Bronchial epithelial cell (primary cell): ENCODE measurements at regions not wholly inside any gene's neighbourhood (a gene's known extent, or its start where the extent isn't known, plus 50 kb on each side); places are given as distances from the start of the nearest gene placed in this dataset.

Source experiments
- DNase-seq: peaks from one replicate; pipeline ENCODE4 v3.0.0-alpha.2; 2010; ENCODE audit warnings: low read depth
- FAIRE-seq: peaks from 2 replicates; lab custom pipeline; 2011; peaks lifted over from hg19 to GRCh38; lab: Jason Lieb, UNC
- H3K27me3 ChIP-seq: 2 replicates; pipeline ENCODE4 v1.5.1; 2011; ENCODE audit warnings: low read length; ENCODE audit not compliant: control insufficient read depth, insufficient read depth
- H3K36me3 ChIP-seq: 2 replicates; pipeline ENCODE4 v1.5.1; 2011; ENCODE audit warnings: low read length; ENCODE audit not compliant: control insufficient read depth, insufficient read depth
- H3K4me3 ChIP-seq: 2 replicates; pipeline ENCODE4 v1.5.1; 2011; ENCODE audit warnings: mild to moderate bottlenecking, low read depth, low read length, control low read depth
- CTCF ChIP-seq: IDR thresholded peaks from 2 replicates; pipeline ENCODE4 v1.5.1; 2011; ENCODE audit warnings: mild to moderate bottlenecking, moderate library complexity, low read length, control low read depth, inconsistent platforms; ENCODE audit not compliant: insufficient read depth, severe bottlenecking

- TF ChIP-seq CTCF = no peak
- Histone ChIP-seq H3K36me3 (no peaks in the 10 kb centered on the region), H3K27me3 (no peaks in the 10 kb centered on the region), H3K4me3 (no peak overlapping the region)
- no peak for FAIRE-seq
- peak; percentile 38 for DNase-seq
Measured at GRCh38 chr3:18868911-18869689, 279.2 kb upstream of the KCNH8 start.

GRCh38 chr3:18866899-18867298 lies 281.4 kb upstream of the KCNH8 start:
- no peak for DNase-seq
- Histone ChIP-seq H3K36me3 (no peaks in the 10 kb centered on the region), H3K27me3 (no peaks in the 10 kb centered on the region), H3K4me3 (no peak overlapping the region)
- TF ChIP-seq CTCF = no peak
- FAIRE-seq = no peak

GRCh38 chr3:18864933-18865731 lies 283.2 kb upstream of the KCNH8 start:
- no peaks in the 10 kb centered on the region for H3K27me3 ChIP-seq
- no peak overlapping the region for H3K4me3 ChIP-seq
- H3K36me3 ChIP-seq = no peaks in the 10 kb centered on the region
- FAIRE-seq = no peak
- no peak for TF ChIP-seq CTCF
- no peak for DNase-seq

- Histone ChIP-seq H3K4me3 (no peak overlapping the region), H3K27me3 (no peaks in the 10 kb centered on the region), H3K36me3 (no peaks in the 10 kb centered on the region)
- TF ChIP-seq CTCF = no peak
- FAIRE-seq (no peak), DNase-seq (no peak)
Measured at GRCh38 chr3:18862077-18862476, 286.2 kb upstream of the KCNH8 start.

GRCh38 chr3:18861137-18861536 lies 287.2 kb upstream of the KCNH8 start:
- Histone ChIP-seq H3K4me3 (no peak overlapping the region), H3K36me3 (no peaks in the 10 kb centered on the region), H3K27me3 (no peaks in the 10 kb centered on the region)
- no peak for TF ChIP-seq CTCF
- FAIRE-seq (no peak), DNase-seq (no peak)
